HG02588 (cell line): ENCODE measurements at regions not wholly inside any gene's neighbourhood (a gene's known extent, or its start where the extent isn't known, plus 50 kb on each side); places are given as distances from the start of the nearest gene placed in this dataset.

Experiments used
- ATAC-seq: cut with Tn5 transposase; IDR thresholded peaks from one replicate; pipeline ENCODE4 v1.9.1; 2021; ENCODE audit warnings: mild to moderate bottlenecking, moderate library complexity; ENCODE audit not compliant: unreplicated experiment

GRCh38 chr3:178384321-178385230, 151.7 kb upstream of the KCNMB2 start:
- ATAC-seq, result no peak

DNA sequence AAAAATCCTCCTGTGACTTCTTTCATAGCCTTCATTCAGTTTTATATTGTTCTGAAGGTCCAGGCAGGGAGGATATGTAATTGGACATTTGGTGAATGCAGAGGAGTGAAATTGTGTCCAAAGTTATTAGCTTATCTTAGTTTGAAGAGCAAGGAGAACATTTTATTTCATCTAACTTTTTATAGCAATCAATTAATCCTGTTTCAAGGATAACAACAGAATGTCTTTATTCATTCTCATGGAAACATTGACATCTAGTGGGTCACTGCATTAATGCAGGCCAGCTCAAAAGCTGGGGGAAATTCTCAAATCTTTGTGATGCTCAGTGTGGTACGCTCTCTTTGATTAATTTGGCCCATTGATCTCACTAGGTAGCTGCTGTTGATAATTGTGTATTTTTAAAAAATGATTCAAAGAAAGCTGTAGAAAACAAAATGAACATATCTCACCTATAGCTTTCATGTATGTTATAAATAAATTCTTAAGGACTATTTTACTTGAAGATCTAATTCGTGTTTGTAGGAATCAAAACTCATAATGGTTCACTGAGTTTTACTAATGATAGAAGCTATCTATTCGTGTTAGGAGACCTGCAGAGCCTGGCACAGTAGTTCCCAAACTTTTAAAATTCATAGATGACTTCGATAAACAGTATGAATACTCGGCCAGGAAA, 150.8 kb upstream of the KCNMB2 start:
- no peak for ATAC-seq

GRCh38 chr3:178386401-178386800, 149.8 kb upstream of the KCNMB2 start:
- ATAC-seq, result no peak

DNA sequence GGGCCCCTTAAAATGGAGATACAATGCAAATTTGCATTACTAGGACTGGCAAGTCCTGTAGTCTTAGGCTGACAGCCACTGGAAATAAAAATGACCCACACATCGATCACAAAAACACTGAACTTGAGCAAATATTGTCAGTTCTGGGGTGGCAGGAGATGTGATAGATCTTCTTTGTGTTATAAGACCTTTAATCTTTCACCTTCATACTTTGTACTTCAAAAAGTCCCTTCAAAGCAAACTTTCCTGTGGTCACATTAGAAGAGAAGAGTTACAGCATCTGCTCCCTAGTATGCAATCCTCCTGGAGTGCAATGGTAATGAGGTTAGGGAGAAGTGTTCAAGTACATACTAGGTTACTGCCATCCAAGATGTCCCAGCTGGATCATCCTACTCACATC, 149.4 kb upstream of the KCNMB2 start:
- no peak for ATAC-seq

DNA sequence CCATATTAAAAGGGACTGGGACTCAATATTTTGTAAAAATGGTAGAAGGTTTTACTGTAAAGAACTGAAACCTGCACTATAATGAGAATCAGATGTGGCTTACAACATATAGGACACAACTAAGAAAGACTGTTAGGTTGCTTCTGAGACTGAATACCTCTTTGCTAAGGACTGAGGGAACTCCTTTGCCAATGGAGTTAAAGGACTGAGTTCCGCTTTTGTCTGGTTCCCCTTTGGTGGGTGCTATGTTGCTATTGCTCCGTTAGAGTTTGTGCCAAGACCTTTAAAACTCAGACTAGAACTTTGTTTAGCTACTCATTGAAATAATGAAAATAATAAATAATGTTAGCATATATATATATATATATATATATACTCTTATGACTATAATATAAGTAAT, 147.8 kb upstream of the KCNMB2 start:
- ATAC-seq, result no peak

DNA sequence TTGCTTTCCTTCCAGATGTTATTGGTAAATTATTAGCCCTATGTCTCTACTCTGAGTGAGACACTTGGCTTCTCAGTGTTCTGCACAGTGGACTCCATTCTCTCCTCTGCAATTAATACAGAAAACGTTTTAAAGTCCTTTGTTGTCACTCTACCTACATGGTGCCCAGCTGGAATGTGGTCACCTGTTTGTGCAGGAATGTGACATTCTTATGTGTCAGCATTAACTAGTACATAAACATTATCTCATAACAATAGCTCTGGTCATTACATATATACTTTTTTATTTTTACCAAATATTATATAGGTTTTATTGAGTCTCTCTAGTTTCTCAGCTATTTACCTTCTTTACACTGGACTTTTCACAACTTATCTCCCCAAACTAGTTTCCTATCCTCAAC, 147.0 kb upstream of the KCNMB2 start:
- ATAC-seq, result no peak

- ATAC-seq, result no peak
Measured at GRCh38 chr3:178392511-178392926, 143.7 kb upstream of the KCNMB2 start.

GRCh38 chr3:178393146-178393545, 143.1 kb upstream of the KCNMB2 start:
- ATAC-seq, result no peak

DNA sequence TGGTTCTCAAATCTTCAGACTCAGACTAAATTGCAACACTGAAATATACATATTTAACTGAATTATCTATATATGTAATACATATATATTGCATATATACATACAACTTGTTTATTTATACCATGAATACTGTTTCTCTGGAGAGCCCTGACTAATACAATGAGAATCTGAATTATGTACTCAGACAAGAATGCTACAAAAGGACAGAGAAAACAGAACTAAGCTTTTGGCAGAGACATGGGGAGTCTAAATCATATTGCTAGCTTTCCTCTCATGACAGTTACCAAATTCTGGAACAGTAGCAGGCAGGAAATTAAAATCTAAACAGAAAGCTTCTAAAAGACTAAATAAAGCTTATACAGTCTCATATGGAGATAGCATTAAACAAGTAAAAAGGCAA, 142.4 kb upstream of the KCNMB2 start:
- no peak for ATAC-seq

DNA sequence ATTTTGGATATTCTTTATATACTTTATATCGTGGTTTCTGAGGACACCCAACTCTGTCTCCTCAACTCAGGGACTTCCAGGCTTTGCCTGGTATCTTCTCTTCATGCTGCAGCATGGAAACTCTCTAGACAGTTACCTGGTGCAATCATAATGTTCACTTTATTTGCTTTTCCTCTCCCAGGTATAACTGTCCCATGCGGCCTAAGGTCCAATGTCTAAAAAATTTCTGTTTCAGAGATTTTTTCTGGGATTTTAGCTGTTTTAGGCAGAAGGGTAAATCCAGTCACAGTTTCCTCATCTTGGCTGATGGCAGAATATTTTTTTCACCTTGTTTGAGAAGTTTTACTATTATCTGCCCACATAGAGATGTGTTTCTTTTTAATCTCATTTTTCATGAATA, 139.9 kb upstream of the KCNMB2 start:
- ATAC-seq, result no peak

DNA sequence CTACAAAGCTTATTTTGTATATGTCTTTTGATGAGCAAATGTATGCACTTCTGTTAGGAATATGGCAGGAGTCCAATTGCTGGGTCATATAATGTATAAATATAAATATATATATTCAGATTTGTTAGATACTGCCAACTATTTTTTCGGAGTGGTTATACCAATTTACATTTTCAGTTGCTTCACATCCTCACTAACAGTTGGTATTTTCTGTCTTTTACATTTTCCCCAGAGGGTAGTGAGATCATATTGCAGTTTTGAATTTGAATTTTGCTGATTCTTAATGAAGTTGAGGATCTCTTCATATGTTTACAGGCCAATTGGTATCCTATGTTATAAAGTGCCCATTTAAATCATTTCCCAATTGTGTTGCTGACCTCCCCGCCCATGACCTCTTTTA, 139.0 kb upstream of the KCNMB2 start:
- ATAC-seq, result no peak

DNA sequence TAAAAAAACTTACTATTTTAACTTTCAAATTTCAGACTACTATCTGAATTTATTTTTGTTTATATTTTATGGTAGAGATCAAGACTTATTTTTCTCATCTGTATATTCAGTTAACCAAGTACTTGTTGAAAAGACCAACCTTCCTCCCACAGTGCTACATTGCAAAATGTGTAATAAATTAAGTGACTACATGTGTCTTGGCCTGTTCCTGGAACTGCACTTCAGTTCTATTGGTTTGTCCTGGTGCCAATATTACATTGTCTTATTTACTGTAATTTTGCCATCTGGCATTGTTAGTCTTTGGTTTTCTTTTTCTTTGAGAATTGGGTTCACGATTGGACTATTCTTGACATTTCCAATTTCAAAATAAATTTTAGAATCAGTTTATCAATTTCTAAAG, 138.4 kb upstream of the KCNMB2 start:
- ATAC-seq, result no peak

GRCh38 chr3:178404961-178405360, 131.3 kb upstream of the KCNMB2 start:
- no peak for ATAC-seq

- ATAC-seq, result no peak
Measured at GRCh38 chr3:178405531-178405930, 130.7 kb upstream of the KCNMB2 start.

DNA sequence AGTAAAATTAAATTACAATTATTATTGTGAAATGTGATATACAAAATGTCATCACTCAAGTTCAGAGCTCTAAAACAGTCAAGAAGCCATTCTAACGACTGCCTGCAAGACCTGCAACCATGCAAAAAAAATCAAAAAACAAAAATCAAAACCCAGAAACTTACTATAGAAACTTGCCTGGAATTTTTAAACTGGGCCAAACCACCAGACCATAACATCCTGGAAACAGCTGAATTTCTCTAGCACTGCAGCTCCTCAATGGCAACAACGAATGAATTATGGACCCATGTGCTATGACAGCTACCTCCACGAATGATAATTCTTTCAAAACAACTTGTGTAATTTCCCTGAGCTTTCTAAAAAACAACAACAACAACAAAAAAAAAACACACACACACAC, 130.0 kb upstream of the KCNMB2 start:
- ATAC-seq, result no peak

DNA sequence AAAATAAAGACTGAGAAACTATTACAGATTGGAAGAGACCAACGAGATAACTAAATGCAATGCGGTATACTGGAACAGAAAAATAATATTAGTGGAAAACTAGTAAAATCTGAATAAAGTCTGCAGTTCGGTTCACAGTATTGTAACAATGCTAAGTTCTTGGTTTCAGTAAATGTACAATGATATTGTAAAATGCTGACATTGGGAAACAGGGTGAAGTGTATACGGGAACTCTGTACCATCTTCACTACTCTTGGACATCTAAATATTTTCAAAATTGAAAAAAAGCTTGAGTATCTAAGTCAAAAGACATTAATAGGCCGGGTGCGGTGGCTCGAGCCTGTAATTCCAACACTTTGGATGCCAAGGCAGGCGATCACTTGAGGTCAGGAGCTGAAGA, 120.9 kb upstream of the KCNMB2 start:
- ATAC-seq, result no peak

- no peak for ATAC-seq
Measured at GRCh38 chr3:178417736-178418135, 118.5 kb upstream of the KCNMB2 start.

DNA sequence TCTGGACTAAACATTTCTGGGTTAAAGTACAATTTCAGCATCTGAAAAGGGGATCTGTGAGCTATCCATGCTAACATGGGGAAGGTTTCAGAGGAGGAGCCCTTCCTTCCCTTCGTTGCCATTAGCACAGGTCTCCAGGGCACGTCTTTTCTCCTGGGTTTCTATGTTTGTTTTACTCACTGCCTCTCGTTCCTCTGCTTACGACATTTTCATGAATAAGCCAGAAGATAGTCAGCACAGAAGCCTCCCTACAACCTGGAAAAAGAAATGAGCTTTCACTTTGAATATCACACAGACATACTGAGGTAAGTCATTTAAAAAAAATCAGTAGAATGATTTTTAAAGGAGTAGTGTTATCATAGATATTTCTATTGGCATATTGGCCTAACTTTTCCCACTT, 117.2 kb upstream of the KCNMB2 start:
- no peak for ATAC-seq

DNA sequence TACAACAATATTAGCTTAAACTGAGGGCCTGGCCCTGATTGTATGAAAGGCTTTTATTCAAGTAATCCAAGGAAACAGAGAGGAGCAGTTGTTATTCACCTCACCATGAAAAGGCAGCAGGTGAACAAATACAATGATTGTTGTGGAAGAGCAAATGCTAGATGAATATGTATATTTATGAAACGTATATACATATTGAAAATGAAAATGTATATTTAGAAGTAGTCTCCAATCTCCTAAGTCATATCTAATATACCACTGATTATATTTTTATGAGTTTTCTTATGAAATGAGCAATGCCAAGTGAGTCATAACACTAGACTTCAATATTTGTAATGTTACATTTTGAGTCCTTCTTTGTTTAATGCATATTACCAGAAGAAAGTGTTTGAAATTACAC, 116.2 kb upstream of the KCNMB2 start:
- no peak for ATAC-seq

DNA sequence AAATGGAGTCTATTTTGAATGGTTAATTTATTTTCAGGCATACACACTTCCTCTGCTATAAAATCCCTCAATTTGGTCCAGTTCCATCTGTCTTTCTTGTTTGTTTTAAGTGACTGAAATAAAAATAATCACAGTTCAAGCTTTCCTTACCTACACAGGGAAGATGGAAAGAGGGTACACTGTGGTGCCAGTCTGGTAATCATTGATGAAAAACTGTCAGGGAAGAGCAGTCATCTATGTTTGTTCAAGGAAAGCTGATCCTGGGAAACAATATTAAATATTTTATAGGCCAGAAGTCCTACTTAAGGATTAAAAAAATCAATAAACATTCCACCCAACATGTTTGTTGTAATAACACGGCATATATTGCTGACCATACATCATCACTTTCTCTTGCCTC, 115.2 kb upstream of the KCNMB2 start:
- no peak for ATAC-seq

- ATAC-seq, result no peak
Measured at GRCh38 chr3:178422406-178422805, 113.8 kb upstream of the KCNMB2 start.

- ATAC-seq, result no peak
Measured at GRCh38 chr3:178428037-178428436, 108.2 kb upstream of the KCNMB2 start.
